ENCODE measurements at regions not wholly inside any gene's neighbourhood (a gene's known extent, or its start where the extent isn't known, plus 50 kb on each side); places are given as distances from the start of the nearest gene placed in this dataset.

GRCh38 chr16:26275021-26275590, 583.3 kb downstream of the HS3ST4 start:
- TF ChIP-seq YY1 (IDR thresholded peaks at IDR 0.05; ENCODE audit: insufficient read depth, insufficient read length) (no peak), ZNF274 (IDR thresholded peaks at IDR 0.05; ENCODE audit: low read depth, low read length) (no peak)

All from NT2/D1 (cell line).